ENCODE measurements at regions not wholly inside any gene's neighbourhood (a gene's known extent, or its start where the extent isn't known, plus 50 kb on each side); places are given as distances from the start of the nearest gene placed in this dataset.

DNA sequence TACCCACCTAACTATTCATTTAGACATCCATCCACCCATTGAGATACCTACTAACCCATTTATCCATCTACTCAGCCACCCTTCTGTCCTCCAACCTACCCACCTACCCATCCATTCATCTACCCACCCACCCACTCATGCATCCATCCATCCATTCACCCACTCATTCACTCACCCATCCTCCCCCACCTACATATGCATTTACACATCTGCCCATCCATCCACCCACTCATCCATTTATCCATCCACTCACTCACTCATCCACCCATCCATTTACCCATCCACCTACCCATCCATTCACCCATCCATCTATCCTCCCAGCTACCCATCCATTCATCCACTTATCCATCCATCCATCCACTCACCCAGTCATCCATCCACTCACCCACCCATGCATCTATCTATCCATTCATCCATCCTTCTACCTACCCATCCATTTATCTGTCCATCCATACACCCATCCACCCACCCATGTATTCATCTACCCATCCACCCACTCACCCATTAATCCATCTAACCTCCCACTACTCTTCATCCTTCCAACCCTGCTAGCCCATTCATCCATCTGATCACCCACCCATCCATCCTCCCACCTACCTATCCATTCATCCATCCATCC lies 378.7 kb downstream of the CTTN start:
- DNase-seq, result no peak

DNA sequence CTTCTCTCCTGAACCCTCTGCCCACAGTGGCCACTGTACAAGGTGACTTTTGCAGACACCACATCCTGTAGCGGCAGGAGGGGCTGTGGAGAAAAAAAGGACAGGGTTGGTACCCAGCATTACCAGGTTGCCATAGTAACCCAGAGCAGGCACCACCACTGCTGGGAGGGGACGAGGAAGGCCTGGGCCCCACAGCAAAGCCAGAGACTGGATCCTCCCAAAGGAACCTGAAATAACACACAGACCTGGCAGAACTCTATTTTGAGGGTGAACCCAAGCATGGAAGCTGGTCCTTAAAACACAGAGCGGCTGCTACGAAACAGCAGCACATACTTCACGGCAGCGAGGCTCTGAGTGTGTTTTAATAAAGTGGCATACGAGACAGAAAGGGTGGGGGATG lies 380.6 kb downstream of the CTTN start:
- no peak for DNase-seq

DNA sequence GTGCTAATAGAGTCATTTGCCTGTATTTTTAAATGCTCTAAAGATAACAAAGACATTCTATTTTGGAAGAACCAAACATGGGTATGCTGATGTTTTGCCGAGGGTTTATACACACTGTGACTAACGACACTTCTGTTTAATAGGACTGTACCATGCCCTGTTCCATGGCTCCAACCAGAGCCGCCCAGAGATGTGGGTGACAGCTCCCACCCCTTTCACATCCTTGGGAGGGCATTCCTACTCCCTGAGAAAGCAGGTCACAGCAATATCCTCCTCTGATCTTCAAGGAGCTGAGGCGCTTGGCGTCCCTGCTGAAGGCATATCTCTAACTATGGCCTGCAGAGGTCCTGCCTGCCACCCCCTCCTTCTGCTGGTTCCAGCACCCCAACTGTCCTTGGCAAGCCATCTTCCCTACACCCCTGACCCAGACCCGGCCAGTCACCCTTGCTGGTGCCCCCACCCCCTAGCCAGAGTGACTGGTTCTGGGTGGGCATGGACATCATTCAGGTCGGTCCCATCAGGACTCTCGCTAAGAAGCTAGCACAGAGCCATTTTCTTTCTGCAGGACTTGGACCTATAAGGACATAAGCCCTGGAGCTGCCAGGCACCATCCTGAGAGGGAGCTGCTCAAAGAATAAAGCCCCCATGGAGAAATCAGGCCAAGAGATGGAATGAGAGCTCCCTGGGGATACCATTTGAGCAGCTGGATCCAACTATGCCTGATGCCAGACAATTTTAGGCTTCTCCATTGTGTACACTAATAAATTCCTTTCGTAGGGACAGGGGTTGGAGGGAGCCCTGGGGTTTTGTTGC lies 381.3 kb downstream of the CTTN start:
- DNase-seq, result no peak

DNA sequence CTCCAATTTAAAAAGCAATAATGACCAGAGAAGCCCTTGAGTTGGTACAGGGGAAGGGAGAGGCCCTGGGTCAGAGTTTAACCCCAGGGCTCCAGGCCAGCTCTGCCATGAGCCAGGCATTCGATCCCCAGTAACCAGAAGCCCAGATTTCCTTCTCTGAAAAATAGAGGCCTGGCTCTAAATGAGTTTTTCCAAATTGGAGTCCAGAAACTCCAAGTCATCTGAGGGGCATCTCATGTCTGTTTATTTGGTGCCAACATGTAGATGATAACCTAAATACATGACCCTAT lies 381.9 kb downstream of the CTTN start:
- no peak for DNase-seq

DNA sequence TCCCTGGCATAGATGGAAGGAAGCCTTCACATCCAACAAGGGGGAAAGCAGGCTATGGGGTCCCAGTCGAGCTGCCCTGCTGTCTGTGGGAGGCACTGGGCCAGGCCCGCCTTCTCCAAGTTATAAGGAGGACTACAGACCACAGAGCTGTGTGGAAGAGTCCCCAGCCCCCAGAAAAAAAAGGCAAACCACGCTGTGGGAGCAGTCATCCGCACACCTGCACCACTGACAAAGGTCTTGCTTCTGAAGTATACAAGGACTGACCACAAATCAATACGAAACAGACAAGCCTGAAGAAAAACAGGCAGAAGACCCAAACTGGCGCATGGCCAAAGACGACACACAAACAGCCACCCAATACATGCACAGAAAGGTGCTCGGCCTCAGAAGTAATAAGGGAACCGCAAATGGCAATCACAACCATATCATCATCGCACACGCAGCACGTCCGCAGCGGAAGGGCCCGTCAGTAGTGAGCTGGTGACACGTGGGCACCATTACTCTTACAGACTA lies 384.1 kb downstream of the CTTN start:
- DNase-seq, result no peak

DNA sequence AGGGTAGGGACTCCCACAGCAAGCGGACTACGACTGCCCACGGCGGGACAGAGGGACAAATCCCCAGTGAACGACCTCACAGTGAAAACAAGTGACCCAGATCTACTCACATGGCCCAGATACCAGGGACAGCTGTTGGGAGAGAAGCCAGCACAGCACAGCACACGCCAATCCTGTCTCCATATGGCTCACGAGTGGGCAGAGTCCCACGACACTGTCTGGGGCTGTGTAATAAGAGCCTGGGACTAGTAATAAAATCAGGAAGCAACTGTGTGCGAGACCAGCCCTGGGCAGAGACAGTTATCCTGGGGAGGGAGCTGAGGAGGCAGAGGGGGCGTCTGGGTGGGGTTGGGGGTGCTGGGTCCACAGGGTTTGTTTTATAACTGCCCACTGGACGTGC lies 385.0 kb downstream of the CTTN start:
- no peak for DNase-seq

DNA sequence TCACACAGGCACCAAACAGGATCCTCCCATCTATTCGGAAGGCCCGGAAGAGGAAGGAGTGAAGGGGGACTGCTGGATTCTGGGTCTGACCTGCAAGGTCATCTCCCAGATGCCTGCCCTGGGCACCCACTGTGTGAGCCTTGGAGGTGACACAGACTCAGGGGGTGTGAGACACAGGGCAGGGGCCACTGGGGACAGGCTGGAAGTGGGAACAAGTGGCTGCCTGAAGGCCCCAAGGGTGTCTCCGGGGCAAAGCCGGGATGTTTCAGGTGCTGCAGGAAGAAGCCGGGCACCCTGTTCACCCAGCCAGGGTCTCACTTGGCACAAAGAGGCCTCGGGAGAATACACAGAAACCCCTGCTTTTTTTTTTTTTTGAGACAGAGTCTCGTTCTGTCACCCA lies 385.5 kb downstream of the CTTN start:
- no peak for DNase-seq

DNA sequence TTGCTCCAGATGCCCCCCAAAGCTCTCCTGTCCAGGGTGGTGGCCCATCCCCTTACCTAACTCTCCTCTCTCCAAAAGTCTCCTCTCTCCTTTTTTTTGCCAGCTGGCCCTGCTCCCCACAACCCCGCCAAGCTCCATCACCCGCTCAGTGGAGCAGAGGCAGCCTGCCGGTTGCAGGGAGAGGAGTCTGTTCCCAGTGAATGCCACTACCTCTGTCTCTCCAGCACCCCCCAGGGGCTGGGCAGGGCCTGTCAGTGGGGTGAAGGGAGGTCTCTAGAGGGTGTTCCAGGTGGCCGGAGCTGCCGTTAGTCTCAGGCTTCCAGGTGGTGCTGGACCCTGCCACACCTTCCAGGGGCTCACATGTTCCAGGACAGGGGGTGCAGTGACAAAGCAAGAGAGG lies 387.0 kb downstream of the CTTN start:
- no peak for DNase-seq

DNA sequence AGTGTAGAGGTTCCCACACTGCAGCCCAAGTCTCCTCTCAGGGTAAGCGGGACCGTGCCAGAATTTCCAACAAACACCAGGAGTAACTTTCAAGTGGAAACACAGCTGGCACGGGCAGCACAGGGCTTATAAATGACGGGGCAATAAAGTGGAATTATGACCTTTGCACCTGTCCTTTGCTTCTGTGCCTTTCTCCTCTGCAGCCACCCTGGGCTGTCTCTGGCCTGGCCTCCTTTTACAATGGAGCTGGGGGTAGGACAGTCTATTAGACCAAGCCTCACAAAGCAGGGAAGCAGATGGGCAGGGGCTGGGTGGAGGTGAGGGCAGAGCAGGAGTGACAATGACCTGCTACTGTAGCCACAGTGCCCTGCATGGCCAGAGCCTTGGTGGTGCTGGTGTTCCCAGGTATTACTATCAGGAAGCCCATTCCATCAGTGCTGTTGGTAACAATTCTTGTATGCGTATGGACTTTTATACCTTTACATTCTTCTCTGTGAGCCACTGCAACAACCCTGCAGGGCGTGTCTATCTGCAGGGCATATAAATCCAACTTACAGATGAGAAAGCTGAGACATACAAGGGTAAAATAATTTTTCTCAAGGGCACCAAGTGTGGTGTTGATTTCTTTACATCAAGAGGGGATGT lies 387.8 kb downstream of the CTTN start:
- no peak for DNase-seq

DNA sequence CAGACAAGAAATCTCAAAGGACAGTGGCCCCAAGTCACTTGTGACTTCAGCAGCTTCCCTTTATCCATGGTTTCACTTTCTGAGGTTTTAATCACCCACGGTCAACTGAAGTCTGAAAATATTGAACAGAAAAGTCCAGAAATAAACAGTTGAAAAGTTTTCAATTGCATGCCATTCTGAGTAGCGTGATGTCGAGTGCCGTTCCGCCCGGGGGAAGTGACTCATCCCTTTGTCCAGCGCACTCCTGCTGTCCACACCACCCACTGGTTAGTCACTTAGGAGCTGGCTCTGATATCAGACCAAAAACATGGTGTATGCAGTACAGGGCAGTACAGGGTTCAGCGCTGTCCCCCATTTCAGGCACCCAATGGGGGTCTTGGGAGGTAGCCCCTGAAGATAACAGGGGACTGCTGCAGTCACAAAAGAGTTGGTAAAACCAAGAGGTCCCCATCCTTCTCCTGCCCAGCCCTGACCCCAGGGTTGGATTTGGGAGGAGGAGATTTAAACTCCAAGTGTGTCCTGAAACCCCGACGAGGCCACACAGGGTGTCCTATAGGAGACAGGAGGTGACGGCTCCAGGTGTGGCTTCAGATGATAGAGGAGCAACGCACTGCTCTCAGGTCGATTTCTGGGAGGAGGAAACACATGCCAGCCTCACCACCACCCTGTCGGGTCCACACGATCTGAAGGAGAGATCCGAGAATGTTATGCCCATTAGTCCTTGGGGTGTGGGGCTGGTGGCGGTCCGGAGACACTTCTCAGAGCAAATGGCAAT lies 390.1 kb downstream of the CTTN start:
- DNase-seq, result no peak

DNA sequence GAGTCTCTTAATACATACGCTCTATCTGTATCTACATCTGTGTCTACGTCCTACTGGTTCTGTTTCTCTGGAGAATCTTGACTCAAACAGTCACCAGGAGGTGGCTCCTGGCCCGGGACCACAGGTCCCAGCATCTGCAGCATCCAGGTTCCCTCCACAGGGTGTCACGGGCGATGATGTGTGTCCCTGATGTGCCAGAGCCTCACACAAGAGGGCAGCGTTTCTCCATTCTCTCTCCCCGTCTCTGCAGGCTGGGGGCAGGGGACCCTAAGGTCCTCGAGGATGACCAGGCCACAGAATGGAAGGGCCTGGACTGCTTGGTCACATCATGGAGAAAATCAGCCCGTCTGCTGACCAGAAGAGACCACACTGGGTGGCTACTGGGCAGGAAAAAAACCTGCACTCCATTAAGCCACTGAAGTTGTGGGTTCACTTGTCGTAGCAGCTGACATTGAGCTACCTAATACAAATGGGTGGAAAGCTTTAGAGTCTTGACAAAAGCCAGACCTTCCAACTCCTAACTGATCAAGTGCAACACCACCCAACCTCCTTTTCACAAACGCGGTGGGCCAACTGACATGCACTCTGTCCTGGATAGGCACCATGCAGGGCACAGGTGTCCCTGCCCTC lies 392.5 kb downstream of the CTTN start:
- DNase-seq, result no peak

DNA sequence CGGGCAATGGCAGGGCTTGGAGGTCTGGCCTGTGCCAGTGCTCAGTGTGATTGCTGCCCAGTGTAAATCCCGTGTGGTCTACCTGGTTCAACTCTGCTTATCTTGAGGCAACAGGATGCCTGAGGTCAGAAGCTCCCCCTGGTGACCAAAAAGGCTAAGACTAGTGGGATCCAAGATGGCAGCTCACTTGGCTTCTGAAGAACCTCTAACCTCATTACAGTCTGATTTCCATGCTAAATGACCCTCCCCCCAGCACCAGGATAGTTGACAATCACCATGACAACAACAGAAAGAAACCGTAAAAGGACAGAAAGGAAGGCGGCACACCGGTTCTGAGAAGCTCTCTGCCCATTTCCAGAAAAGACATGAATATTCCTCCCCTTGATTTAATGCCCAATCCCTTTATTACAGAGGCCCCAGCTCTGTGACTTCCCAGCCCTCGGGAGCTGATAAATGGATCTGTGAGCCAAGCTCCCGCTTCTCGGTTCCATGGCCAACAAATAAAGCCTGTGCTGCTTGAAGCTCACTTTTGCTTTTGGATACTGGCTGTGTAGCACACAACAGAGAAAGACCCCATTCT lies 398.4 kb downstream of the CTTN start:
- DNase-seq, result no peak

DNA sequence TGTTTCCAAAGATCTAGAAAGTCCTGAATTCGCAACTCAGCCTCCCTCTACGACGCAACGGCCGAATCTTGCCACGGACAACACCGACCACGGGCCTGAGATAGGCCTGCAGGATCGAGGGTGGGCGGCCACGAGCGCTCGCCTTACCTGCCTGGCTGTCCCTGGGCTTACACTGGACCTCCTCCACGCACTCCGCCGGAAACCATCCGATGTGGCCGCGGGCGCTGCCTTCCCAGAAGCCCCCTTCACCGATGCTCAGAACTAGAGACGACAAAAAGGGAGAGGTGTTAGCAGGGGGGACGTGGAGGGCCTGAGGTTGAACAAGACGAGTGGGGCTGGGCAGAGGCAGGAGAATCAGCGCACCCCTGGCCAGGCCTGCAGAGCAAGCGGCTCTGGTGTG lies 400.0 kb downstream of the CTTN start:
- no peak for DNase-seq

DNA sequence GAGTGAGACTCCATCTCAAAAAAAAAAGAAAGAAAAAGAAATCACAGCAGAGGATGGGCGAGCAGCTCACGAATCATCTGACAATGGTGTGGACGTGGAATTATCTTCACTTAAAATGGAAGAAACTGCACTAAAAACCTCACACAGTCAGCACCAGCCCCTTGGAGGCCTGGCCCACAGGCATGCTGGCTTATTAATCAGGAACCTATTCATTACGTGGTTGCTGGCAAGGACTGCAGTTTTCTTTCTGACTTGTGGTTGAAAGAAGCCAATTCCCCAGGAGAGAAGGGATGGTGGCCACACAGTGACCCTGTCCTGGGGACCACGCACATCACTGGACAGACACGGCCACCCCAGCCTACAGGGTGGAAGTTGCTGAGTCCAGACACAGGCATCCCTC lies 401.1 kb downstream of the CTTN start:
- no peak for DNase-seq

DNA sequence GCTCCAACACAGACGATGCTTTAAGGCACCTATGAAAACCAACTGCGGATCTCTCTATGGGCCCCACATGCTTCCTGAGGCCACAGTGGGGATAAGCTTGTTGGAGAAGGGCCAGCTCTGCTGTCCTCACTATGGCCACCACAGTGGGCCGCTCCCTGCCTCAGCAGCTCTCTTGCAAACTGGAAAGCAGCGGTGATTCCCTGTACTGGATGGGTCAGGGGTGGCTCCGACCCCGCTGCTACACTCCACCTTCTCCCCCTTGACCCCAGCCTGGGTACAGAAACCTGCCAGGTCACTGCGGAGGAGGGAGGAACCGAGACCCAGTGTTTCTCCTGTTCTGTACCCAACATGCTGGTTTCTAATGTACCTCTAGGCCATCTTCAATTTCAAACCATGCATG lies 403.9 kb downstream of the CTTN start:
- DNase-seq, result no peak

DNA sequence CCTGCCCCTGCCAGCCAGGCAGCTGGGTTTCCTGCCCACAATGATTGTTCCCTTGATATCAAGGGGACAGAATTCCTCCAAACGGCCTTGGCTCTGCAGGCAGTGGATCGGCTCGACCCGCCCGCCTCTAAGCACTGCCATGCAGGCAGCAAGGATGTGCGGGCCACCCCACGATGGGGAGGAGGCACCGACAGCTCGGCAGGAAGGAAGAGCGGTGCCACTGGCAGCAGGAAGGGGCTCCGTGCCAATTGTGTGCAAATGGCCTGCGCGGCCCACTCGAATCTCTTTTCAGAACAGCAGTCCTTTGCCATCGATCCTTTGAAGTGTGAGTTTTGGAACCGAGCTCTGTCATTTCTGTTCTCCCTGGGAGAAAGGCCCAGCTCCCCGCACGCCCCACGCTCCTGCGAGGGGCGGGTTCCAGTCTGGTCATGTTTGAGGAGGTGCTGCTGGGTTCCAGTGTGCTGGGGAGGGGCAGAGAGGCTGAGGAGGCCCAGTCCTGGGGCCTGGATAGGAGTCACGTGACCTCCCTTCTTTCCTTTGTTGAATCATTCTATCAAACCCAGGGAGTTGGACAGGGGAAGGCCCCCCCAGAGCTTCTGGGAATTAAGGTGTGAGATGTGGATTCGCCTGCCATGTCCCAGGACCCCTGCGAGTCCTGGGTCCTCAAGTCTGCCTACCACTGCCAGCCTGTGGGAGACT lies 406.0 kb downstream of the CTTN start:
- no peak for DNase-seq

DNA sequence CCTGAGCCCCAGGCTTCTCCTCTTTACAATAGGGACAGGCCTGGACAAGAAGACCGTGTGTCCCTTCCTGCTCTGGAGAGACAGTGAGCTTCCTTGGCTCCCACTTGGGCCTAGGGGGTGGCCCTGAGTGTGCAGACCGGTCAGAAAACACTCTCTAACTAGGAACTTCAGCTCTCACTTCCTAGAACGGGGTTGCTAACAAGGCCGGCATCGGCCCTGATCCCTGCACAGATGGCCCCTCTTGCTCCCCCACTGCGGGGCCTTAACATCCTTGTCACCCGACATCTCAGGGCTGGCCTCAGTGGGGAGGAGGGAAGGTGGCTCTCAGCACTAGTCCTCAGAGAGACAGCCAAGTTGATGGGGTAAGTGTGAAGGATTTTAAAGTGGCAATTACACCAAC lies 406.9 kb downstream of the CTTN start:
- DNase-seq, result no peak

DNA sequence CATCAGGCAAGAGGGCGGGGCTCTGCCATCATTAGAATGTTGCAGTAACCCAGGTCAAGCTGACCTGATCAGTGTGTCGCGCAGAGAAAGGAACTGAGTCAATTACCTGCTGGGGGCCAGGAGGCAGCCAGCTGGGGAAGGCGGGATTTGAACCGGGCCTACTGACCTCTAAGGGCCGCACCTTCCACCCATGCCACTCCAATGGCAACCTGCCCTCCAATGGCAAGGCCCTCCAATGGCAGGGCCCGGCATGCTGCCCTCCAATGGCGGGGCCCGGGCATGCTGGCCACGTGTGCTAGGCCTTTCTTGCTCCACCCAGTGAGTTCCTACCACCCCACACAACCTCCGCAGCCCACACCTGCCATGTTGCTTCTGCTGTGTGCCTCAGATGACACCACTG lies 407.6 kb downstream of the CTTN start:
- DNase-seq, result no peak

DNA sequence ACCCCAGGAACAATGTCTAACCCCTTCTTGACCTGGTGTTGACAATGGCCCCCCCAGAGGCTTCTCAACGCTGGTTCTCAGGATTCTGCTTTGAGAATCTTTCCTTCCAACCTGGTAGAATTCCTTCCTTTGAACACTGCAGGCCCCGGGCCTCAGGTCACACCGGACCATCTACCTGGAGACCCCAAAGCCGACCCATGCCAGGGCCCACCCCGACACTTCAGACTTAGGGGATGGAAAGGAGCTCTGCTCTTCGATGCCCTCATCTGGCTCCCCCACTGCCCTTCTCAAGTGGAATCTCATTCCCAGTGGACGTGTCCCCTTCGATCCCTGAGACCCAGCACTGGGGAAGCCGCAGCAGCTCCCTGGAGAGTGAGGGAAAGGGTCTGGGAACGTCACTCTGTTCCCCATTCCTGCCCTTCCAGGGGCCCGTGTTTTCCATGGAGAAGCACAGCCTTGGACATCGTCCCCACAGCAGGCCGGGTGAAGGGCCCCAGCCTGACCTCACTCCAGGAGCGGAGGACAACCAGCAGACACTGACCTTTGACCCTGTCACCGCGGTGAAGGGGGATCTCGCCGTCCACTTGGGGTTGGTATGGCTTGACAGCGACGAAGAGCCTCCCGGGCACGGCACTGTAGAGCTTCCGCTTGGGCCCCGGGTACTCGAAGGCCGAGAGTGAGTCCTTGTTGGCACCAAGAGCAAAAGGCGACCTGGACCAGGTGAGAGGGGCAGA lies 408.3 kb downstream of the CTTN start:
- no peak for DNase-seq

DNA sequence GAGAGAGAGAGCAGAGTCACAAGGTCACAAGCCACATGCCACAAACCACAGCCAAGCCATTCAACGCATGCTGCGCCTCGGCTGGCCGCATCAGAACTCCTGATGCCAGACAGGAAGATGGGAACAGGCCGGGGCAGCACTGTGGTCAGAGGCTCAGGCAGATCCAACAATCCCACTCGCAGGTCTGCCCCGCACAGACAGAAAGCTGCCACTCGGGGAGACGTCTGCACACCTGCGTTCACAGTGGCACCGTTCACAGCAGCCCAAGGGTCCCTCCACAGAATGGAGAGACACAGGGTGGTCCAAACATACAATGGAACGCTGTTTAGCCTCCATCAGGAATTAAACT lies 408.8 kb downstream of the CTTN start:
- DNase-seq, result no peak

DNA sequence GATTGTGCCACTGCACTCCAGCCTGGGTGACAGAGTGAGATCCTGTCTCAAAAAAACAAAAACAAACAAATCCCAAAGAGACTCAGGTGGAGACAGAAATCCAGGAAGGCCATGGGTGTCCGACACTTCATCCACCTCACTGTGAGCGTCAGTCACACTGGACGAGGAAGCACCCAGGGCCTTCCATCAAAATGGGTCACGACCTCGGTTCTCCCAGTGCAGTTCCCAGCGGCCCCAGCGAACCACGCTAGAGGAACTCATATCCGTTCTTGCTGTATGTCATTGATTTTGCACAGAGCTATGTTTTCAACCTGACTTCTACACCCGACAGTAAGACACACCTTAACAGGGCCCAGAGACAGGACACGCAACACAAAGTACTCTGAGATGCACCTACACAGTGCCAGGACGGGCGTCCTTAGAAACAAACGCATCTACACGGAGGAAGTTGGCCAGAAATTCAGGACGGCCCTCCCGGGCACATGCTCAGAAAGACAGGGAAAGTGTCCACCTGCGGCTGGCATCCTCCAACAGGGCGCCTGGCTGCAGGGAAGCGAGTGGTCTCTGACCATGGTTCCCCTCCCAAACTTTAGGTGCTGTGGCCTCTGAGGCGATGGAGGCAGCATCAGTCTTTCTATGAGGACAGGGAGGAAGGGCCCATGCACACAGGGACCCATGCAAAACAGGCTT lies 410.5 kb downstream of the CTTN start:
- no peak for DNase-seq
